Gastroesophageal sphincter (tissue), 4 donors: ENCODE measurements at regions not wholly inside any gene's neighbourhood (a gene's known extent, or its start where the extent isn't known, plus 50 kb on each side); places are given as distances from the start of the nearest gene placed in this dataset.

Source experiments
- ATAC-seq: fragments of 150-250 bp; one replicate; pipeline ENCODE4 v1.9.1; 2016; ENCODE audit warnings: mild to moderate bottlenecking, moderate library complexity
- H3K27ac ChIP-seq, 4 donors: fragments of 200-600 bp; sonication (generic) in 3 of 4; 1 replicate in 3 of 4; 2 replicates in 1 of 4; pipeline ENCODE4 v1.5.1; 2016 to 2019
- H3K27me3 ChIP-seq: fragments of 200-600 bp; sonication (generic); one replicate; pipeline ENCODE4 v1.5.1; 2019
- H3K36me3 ChIP-seq, 2 donors: fragments of 200-600 bp; sonication (generic); one replicate each; pipeline ENCODE4 v1.5.1; 2019; ENCODE audit warnings: control low read depth in 1 of 2
- H3K4me1 ChIP-seq, 3 donors: fragments of 200-600 bp; sonication (generic); 1 replicate in 2 of 3; 2 replicates in 1 of 3; pipeline ENCODE4 v1.5.1; 2016 to 2019; ENCODE audit warnings: control low read depth in 2 of 3
- H3K4me3 ChIP-seq, 2 donors: fragments of 200-600 bp; sonication (generic); one replicate each; pipeline ENCODE4 v1.5.1; 2019; ENCODE audit warnings: mild to moderate bottlenecking in 1 of 2, moderate library complexity in 1 of 2
- H3K9me3 ChIP-seq, 3 donors: fragments of 200-600 bp; sonication (generic); one replicate each; pipeline ENCODE4 v1.5.1; 2017 to 2019; ENCODE audit warnings: control low read depth in 2 of 3
- CTCF ChIP-seq, 4 experiments: fragments of 200-600 bp in 2 of 4; fragments of 450-650 bp in 2 of 4; sonication (generic) in 1 of 4; IDR thresholded peaks; one replicate each; pipeline ENCODE4 v1.5.1; 2017 to 2019; ENCODE audit warnings: antibody characterized with exemption in 4 of 4, mild to moderate bottlenecking in 2 of 4, moderate library complexity in 2 of 4
- EP300 ChIP-seq: sonication (generic); formaldehyde crosslinking; IDR thresholded peaks from one replicate; pipeline ENCODE4 v1.6.1; 2017; ENCODE audit warnings: antibody characterized with exemption, mild to moderate bottlenecking
- POLR2A ChIP-seq, 2 donors: fragments of 450-650 bp; IDR thresholded peaks; one replicate each; pipeline ENCODE4 v1.6.1; 2017; ENCODE audit warnings: antibody characterized with exemption in 2 of 2, mild to moderate bottlenecking in 2 of 2, moderate library complexity in 1 of 2
- POLR2AphosphoS5 ChIP-seq: sonication (generic); formaldehyde crosslinking; IDR thresholded peaks from one replicate; pipeline ENCODE4 v1.6.1; 2017; ENCODE audit warnings: antibody characterized with exemption
- WGBS, 2 donors: methylation state at CpG; one replicate each; pipeline ENCODE4 v1.1.5; 2018; ENCODE audit warnings: low coverage in 1 of 2; 5-methylcytosine and 5-hydroxymethylcytosine counted together

DNA sequence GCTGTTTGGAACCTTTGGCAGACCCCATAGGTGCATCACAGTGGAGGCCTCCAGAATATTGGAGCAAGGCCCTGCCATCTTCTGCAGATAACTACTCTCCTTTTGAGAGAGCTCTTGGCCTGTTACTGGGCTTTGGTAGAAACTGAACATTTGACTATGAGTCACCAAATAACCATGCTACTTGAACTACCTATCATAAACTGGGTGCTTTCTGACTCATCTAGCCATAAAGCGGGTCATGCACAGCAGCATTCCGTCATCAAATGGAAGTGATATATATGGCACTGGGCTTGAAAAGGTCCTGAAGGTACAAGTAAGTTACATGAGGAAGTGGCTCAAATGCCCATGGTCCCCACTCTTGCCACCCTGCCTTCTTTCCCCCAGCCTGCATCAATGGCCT lies 782.5 kb upstream of the SLITRK6 start:
- Histone ChIP-seq H3K27ac (no peak overlapping the region), H3K4me1 (no peaks in the 10 kb centered on the region), H3K27me3 (no peaks in the 10 kb centered on the region), H3K36me3 (no peaks in the 10 kb centered on the region), H3K4me3 (no peak overlapping the region), H3K9me3 (no peaks in the 10 kb centered on the region)
- TF ChIP-seq CTCF (IDR thresholded peaks at IDR 0.05) (no peak), POLR2AphosphoS5 (no peak), EP300 (no peak), POLR2A (IDR thresholded peaks at IDR 0.05) (no peak)
- 100% methylated on average over 2 of the region's 2 CpGs; no CpG with 5 or more reads in 1 of the 2 donors for WGBS, 2 donors
- ATAC-seq: no peak

GRCh38 chr13:86584301-86584700 lies 785.1 kb upstream of the SLITRK6 start:
- Histone ChIP-seq H3K4me1 (no peaks in the 10 kb centered on the region), H3K4me3 (no peak overlapping the region), H3K36me3 (no peaks in the 10 kb centered on the region), H3K9me3 (no peaks in the 10 kb centered on the region), H3K27me3 (no peaks in the 10 kb centered on the region), H3K27ac (no peak overlapping the region)
- TF ChIP-seq POLR2A (IDR thresholded peaks at IDR 0.05) (no peak), CTCF (IDR thresholded peaks at IDR 0.05) (no peak), EP300 (no peak), POLR2AphosphoS5 (no peak)
- no peak for ATAC-seq
- 89 to 98% methylated on average over 3 to 6 of the region's 7 CpGs for WGBS, 2 donors

GRCh38 chr13:86585835-86586234 lies 786.6 kb upstream of the SLITRK6 start:
- no peak for ATAC-seq
- Histone ChIP-seq H3K27ac (no peak overlapping the region), H3K4me1 (no peaks in the 10 kb centered on the region), H3K27me3 (no peaks in the 10 kb centered on the region), H3K4me3 (no peak overlapping the region), H3K9me3 (no peaks in the 10 kb centered on the region), H3K36me3 (no peaks in the 10 kb centered on the region)
- 16 to 29% methylated on average over 2 of the region's 2 CpGs for WGBS, 2 donors
- TF ChIP-seq EP300: no peak
- no peak for TF ChIP-seq POLR2AphosphoS5
- TF ChIP-seq CTCF (IDR thresholded peaks at IDR 0.05): no peak
- no peak for TF ChIP-seq POLR2A (IDR thresholded peaks at IDR 0.05)

GRCh38 chr13:86591862-86592261 lies 792.6 kb upstream of the SLITRK6 start:
- Histone ChIP-seq H3K4me1 (no peaks in the 10 kb centered on the region), H3K27me3 (no peaks in the 10 kb centered on the region), H3K4me3 (no peak overlapping the region), H3K9me3 (peaks cover 0 to 5% (median 0%) of the 10 kb centered on the region in 3 donors), H3K27ac (no peak overlapping the region), H3K36me3 (no peaks in the 10 kb centered on the region)
- TF ChIP-seq POLR2AphosphoS5: no peak
- TF ChIP-seq EP300: no peak
- no peak for TF ChIP-seq CTCF (IDR thresholded peaks at IDR 0.05)
- no peak for TF ChIP-seq POLR2A (IDR thresholded peaks at IDR 0.05)
- no peak for ATAC-seq

DNA sequence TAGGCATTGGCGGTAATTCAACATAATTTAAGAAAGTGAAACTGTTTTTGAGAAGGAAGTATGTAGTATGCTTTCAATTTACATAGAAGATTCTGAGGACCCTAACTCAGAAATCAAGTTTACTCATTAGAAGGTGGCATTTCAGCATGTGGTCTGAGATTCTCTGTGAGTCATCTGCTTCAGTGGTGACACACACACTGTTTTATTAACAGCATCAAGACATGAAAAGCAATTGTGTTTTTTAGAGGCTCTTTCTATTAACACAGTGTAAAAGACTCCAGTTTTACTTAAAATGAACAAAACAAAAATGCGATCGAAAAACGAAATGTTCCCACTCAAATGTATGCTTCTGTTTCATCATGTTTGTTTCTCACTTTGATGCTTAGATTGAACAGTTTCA lies 802.1 kb upstream of the SLITRK6 start:
- WGBS, 2 donors: 91% methylated on average over 2 to 4 of the region's 4 CpGs
- Histone ChIP-seq H3K9me3 (no peaks in the 10 kb centered on the region), H3K4me3 (no peak overlapping the region), H3K36me3 (no peaks in the 10 kb centered on the region), H3K4me1 (no peaks in the 10 kb centered on the region), H3K27ac (no peak overlapping the region), H3K27me3 (no peaks in the 10 kb centered on the region)
- no peak for ATAC-seq
- TF ChIP-seq POLR2AphosphoS5 (no peak), POLR2A (IDR thresholded peaks at IDR 0.05) (no peak), CTCF (IDR thresholded peaks at IDR 0.05) (no peak), EP300 (no peak)
